Liver (tissue), 3 donors: ENCODE measurements at regions not wholly inside any gene's neighbourhood (a gene's known extent, or its start where the extent isn't known, plus 50 kb on each side); places are given as distances from the start of the nearest gene placed in this dataset.

Experiments
- ATF3 ChIP-seq: IDR thresholded peaks from 2 replicates; pipeline ENCODE4 v1.6.1; 2016; ENCODE audit warnings: antibody characterized with exemption
- FOXA1 ChIP-seq: IDR thresholded peaks from 2 replicates; pipeline ENCODE4 v1.6.1; 2016; ENCODE audit warnings: antibody characterized with exemption
- GABPA ChIP-seq, 2 donors: IDR thresholded peaks in 1 of 2; conservative IDR thresholded peaks in 1 of 2; 2 replicates each; pipeline ENCODE4 v1.6.1; 2016; ENCODE audit warnings: antibody characterized with exemption in 2 of 2, mild to moderate bottlenecking in 1 of 2, moderate library complexity in 1 of 2
- NR2F2 ChIP-seq: IDR thresholded peaks from 2 replicates; pipeline ENCODE4 v1.6.1; 2016; ENCODE audit warnings: antibody characterized with exemption
- SP1 ChIP-seq: IDR thresholded peaks from 2 replicates; pipeline ENCODE4 v1.6.1; 2018; ENCODE audit warnings: antibody characterized with exemption, mild to moderate bottlenecking
- TAF1 ChIP-seq: conservative IDR thresholded peaks from 2 replicates; pipeline ENCODE4 v1.6.1; 2016; ENCODE audit warnings: antibody characterized with exemption, mild to moderate bottlenecking
- ZBTB33 ChIP-seq: IDR thresholded peaks from 2 replicates; pipeline ENCODE4 v1.6.1; 2016; ENCODE audit warnings: antibody characterized with exemption
- TF ChIP-seq, protein P1 (sequence below): fragments of 150-350 bp; IDR thresholded peaks from 2 replicates; pipeline ENCODE4 v1.5.1; 2017; ENCODE audit warnings: improper control_type of control experiment, low read depth, low read length; ENCODE audit not compliant: missing input control
- TF ChIP-seq, protein P2 (sequence below): IDR thresholded peaks from 2 replicates; pipeline ENCODE4 v1.6.1; 2016; ENCODE audit warnings: antibody characterized with exemption, mild to moderate bottlenecking
- donor health status: healthy.
- donor health status: healthy.

- TF ChIP-seq ZBTB33, result no peak
- TF ChIP-seq, protein P1, sequence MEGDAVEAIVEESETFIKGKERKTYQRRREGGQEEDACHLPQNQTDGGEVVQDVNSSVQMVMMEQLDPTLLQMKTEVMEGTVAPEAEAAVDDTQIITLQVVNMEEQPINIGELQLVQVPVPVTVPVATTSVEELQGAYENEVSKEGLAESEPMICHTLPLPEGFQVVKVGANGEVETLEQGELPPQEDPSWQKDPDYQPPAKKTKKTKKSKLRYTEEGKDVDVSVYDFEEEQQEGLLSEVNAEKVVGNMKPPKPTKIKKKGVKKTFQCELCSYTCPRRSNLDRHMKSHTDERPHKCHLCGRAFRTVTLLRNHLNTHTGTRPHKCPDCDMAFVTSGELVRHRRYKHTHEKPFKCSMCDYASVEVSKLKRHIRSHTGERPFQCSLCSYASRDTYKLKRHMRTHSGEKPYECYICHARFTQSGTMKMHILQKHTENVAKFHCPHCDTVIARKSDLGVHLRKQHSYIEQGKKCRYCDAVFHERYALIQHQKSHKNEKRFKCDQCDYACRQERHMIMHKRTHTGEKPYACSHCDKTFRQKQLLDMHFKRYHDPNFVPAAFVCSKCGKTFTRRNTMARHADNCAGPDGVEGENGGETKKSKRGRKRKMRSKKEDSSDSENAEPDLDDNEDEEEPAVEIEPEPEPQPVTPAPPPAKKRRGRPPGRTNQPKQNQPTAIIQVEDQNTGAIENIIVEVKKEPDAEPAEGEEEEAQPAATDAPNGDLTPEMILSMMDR, result no peak
- TF ChIP-seq SP1, result no peak
- TF ChIP-seq TAF1, result no peak
- no peak for TF ChIP-seq FOXA1
- no peak for TF ChIP-seq GABPA (IDR thresholded peaks at IDR 0.05 in 1 of 2, conservative IDR thresholded peaks at IDR 0.05 in 1 of 2)
- TF ChIP-seq, protein P2, sequence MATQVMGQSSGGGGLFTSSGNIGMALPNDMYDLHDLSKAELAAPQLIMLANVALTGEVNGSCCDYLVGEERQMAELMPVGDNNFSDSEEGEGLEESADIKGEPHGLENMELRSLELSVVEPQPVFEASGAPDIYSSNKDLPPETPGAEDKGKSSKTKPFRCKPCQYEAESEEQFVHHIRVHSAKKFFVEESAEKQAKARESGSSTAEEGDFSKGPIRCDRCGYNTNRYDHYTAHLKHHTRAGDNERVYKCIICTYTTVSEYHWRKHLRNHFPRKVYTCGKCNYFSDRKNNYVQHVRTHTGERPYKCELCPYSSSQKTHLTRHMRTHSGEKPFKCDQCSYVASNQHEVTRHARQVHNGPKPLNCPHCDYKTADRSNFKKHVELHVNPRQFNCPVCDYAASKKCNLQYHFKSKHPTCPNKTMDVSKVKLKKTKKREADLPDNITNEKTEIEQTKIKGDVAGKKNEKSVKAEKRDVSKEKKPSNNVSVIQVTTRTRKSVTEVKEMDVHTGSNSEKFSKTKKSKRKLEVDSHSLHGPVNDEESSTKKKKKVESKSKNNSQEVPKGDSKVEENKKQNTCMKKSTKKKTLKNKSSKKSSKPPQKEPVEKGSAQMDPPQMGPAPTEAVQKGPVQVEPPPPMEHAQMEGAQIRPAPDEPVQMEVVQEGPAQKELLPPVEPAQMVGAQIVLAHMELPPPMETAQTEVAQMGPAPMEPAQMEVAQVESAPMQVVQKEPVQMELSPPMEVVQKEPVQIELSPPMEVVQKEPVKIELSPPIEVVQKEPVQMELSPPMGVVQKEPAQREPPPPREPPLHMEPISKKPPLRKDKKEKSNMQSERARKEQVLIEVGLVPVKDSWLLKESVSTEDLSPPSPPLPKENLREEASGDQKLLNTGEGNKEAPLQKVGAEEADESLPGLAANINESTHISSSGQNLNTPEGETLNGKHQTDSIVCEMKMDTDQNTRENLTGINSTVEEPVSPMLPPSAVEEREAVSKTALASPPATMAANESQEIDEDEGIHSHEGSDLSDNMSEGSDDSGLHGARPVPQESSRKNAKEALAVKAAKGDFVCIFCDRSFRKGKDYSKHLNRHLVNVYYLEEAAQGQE, result no peak
- no peak for TF ChIP-seq ATF3
- no peak for TF ChIP-seq NR2F2
These were observed 57.6 kb upstream of the JAG1 start for GRCh38 chr20:10731190-10731965.
